A549 (cell line): ENCODE measurements at regions not wholly inside any gene's neighbourhood (a gene's known extent, or its start where the extent isn't known, plus 50 kb on each side); places are given as distances from the start of the nearest gene placed in this dataset.

Source experiments
- CHD2 ChIP-seq: fragments of 150-350 bp; IDR thresholded peaks from 2 replicates; pipeline ENCODE4 v1.6.1; 2014; ENCODE audit warnings: low read length; ENCODE audit not compliant: partially characterized antibody
- MAFK ChIP-seq: fragments of 450-650 bp; IDR thresholded peaks from 2 replicates; pipeline ENCODE4 v1.6.1; 2014; ENCODE audit not compliant: partially characterized antibody
- NR3C1 ChIP-seq: fragments of >200 bp; sonication (Bioruptor Twin); formaldehyde crosslinking; IDR thresholded peaks from 3 replicates; pipeline ENCODE4 v1.6.1; 2017
- POLR2A ChIP-seq: IDR thresholded peaks from 2 replicates; pipeline ENCODE4 v1.6.1; 2012; ENCODE audit warnings: mild to moderate bottlenecking, low read length
- TF ChIP-seq, protein P1 (sequence below): fragments of >200 bp; sonication (Bioruptor Twin); formaldehyde crosslinking; IDR thresholded peaks from 3 replicates; pipeline ENCODE4 v1.5.1; 2016
- TF ChIP-seq, protein P2 (sequence below): fragments of 450-650 bp; IDR thresholded peaks from 2 replicates; pipeline ENCODE4 v1.6.1; 2014; ENCODE audit warnings: antibody characterized with exemption

DNA sequence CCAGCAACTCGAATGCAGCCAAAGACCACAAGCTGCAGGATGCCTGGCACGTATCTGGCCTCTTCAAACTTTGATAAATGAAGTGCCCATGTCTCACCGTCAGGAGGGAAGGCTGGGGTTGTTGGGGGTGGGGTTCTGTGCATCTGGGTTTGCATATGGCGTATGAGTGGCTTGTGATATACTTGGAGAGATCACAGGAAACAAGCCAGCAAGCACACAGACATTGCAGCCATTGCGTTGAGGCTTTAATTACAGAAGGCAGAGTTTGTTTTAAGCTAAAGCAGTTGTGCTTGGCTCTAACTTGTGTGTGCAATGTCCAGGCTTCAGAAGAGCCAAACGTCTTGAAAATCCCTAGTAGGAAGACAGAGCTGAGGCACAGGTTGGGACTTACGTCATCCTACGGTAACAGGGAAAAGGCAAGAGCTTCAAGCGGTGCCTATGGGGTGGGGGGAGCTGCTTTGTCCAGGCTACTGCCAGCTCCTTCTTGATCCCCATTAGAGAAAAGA lies 109.2 kb downstream of the ASB7 start:
- TF ChIP-seq, protein P1, sequence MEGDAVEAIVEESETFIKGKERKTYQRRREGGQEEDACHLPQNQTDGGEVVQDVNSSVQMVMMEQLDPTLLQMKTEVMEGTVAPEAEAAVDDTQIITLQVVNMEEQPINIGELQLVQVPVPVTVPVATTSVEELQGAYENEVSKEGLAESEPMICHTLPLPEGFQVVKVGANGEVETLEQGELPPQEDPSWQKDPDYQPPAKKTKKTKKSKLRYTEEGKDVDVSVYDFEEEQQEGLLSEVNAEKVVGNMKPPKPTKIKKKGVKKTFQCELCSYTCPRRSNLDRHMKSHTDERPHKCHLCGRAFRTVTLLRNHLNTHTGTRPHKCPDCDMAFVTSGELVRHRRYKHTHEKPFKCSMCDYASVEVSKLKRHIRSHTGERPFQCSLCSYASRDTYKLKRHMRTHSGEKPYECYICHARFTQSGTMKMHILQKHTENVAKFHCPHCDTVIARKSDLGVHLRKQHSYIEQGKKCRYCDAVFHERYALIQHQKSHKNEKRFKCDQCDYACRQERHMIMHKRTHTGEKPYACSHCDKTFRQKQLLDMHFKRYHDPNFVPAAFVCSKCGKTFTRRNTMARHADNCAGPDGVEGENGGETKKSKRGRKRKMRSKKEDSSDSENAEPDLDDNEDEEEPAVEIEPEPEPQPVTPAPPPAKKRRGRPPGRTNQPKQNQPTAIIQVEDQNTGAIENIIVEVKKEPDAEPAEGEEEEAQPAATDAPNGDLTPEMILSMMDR = no peak
- TF ChIP-seq NR3C1 (no peak), CHD2 (no peak), MAFK (no peak), POLR2A (no peak)
- TF ChIP-seq, protein P2, sequence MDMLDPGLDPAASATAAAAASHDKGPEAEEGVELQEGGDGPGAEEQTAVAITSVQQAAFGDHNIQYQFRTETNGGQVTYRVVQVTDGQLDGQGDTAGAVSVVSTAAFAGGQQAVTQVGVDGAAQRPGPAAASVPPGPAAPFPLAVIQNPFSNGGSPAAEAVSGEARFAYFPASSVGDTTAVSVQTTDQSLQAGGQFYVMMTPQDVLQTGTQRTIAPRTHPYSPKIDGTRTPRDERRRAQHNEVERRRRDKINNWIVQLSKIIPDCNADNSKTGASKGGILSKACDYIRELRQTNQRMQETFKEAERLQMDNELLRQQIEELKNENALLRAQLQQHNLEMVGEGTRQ = no peak
